Stromal cell of bone marrow (primary cell): ENCODE measurements at regions not wholly inside any gene's neighbourhood (a gene's known extent, or its start where the extent isn't known, plus 50 kb on each side); places are given as distances from the start of the nearest gene placed in this dataset.

ENCODE experiments used
- DNase-seq: peaks from one replicate; pipeline ENCODE4 v3.0.0-alpha.2; 2012; ENCODE audit warnings: low read depth

DNA sequence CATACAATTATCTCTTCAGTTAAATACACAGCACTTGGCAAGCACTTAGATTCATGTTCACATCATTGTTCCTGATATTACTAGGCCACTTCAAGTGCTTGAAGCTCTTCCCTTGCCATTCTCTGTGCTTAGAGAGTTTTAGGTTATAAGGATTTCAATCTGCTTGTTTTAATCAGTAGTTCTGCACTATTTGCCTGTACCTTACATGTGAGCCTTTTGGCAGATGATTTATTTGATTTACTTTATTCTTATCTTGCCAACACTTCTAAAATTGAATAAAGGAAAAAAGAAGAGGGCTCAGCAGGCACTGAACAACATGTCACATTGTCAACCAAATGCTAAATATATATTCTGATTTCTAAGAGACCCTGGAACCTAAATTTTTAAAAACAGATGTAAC lies 363.8 kb upstream of the USP15 start:
- no peak for DNase-seq

- no peak for DNase-seq
Observed at GRCh38 chr12:61902403-61902802, 357.8 kb upstream of the USP15 start.

DNA sequence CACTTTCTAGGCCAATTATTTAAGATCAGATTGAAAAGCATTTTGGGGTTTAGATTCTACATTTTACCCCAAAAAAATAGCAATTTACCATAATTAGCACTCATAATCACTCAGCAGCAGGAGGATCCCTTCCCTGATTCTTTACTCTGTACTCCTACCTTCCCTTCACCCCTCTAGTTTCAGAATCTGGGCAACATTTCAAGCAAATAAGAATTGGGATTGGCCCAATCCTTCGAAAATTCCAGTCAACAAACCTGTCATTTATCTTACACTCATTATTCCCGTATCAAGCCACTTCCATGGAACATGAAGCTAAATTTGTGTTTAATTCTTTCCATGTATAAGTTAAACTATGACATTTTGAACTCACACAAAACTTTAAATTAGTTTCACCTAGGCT lies 349.1 kb upstream of the USP15 start:
- DNase-seq, result no peak

DNA sequence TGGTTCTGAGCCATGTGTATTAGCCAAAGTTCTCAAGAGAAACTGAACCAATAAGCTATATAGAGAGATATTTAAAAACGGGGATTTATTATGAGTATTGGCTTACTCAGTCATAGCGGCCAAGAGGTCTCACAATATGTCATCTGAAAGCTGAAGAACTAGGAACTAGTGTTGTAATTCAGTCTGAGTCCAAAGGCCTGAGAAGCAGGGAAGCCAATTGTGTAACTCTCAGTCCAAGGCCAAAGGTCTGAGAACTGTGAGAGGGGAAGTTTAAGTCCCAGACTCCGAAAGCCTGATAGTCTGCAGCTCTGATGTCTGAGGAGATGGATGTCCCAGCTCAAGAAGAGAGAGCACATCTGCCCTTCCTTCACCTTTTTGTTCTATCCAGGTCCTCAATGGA lies 344.8 kb upstream of the USP15 start:
- no peak for DNase-seq

- DNase-seq, result no peak
Observed at GRCh38 chr12:61916831-61917230, 343.4 kb upstream of the USP15 start.

DNA sequence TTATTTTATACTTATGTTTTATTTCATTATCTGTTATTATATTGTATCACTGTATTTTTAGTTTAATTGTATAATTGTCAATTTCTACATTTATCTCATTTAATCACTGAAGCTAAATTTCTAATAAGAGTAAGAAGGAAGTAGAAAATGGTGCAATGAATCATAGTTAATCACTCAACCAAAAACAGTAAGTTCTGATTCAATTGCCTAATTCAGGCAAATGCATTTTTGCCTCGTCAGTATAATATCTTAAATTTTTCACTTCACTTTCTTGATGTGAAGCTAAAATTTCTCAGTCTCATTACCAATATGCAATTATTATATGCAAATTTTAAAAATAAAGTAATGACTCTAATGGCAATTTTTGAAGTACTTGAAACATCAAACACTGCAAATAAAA lies 340.5 kb upstream of the USP15 start:
- no peak for DNase-seq

DNA sequence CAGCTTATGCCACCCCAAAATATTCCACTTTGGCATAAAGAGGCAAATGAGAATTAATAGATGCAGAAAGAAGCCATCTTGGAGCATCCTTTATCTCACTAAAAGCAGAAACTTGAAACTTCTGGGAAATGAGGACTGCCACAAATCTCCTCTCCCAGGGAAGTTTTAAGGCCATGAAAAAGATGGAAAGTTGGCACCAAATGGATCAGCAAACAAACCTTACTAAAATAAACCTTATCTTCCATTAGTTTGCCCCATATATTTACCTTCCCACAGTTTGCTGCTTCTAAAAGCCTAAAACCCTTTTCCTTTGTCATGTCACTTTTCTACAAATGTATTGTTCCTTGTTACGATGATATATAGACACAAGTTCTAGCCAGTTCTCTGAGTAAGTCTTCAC lies 340.0 kb upstream of the USP15 start:
- DNase-seq, result no peak

DNA sequence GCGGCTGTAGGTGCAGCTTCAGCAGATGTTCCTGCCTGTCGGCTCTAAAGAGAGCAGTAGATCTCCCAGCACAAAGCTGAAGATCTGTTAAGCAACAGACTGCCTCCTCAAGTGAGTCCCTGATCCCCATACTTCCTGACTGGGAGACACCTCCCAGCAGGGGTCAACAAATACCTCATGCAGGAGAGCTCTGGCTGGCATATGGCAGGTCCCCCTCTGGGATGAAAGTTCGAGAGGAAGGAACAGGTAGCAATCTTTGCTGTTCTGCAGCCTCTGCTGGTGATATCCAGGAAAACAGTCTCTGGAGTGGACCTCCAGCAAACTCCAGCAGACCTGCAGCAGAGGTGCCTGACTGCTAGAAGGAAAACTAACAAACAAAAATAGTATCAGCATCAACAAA lies 337.1 kb upstream of the USP15 start:
- no peak for DNase-seq

- no peak for DNase-seq
Observed at GRCh38 chr12:61934564-61934963, 325.6 kb upstream of the USP15 start.

GRCh38 chr12:61939977-61940376 lies 320.2 kb upstream of the USP15 start:
- no peak for DNase-seq

DNA sequence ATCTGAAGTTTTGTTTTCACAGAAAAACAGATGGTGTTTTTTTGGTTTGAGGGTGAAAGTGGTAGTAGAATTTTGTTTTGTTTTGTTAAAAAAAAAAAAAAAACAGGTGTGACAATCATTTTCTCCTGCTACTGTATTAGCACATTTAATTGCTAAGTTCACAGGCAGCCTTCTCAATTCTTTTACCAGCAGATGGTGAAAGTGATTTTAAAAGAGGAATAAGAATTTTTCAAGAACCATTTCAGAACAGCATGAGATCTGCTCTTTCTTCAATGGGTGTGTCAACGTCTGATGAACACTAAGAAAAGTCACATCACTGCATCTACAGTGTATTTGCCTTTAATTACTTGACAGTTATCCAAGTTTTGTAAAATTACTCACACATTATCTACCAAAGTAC lies 303.7 kb upstream of the USP15 start:
- DNase-seq, result no peak

GRCh38 chr12:61974461-61974860 lies 285.7 kb upstream of the USP15 start:
- DNase-seq, result no peak

- DNase-seq, result no peak
Observed at GRCh38 chr12:61985830-61986229, 274.4 kb upstream of the USP15 start.

DNA sequence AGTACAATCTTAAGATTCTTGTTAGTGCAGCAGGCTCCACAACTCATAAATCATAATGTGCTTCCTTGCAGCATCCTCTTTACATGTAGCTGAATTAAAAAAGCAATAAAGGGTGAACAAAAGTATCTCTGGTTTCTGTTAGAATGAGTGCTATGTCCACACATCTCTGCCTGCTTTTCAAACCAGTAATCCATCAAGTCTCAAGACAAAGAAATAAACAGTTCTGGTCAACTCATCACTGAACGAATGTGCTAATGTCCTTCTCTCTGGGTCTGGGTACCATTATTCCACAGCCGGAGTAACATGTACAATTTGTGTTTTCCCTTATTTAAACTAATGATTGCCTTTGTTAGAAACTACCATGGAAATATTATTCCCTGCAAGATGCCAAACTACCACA lies 273.0 kb upstream of the USP15 start:
- DNase-seq, result no peak

DNA sequence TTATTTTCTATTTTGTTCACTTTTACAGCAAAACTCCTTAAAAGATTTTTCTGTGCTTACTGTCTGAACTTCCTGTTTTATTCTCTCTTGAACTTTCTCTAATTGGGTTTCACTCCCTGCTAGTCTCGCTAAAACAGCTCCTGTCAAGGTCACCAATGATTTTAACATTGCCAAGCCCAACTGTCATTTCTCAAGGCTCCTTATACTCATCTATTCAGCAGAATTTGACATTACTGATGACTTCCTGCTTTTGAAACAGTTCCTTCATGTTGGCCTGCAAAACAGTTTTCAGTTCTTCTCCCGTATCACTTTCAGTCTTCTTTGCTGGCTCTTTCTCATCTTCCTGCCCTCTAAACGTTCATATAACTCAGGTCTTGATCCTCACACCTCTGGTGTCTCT lies 268.5 kb upstream of the USP15 start:
- DNase-seq, result no peak

GRCh38 chr12:61993734-61994345 lies 266.4 kb upstream of the USP15 start:
- DNase-seq, result no peak

DNA sequence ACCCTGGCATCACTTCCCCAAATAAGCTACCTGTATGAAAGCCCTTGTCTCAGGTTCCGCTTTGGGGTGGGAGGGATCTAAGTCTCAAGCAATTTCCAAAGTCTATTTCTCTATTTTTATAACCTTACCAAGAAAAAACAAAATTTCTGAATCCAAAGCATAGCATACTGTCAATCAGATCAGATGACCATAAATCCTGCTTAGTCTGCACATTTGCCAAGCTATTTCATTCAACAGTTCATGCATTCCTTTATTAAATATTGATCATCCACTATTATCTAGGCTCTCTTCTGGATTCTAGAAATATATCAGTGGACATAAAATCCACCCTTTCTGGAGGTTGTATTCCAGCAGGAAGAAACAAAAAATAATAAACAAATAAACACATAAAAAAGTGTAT lies 263.5 kb upstream of the USP15 start:
- no peak for DNase-seq

- no peak for DNase-seq
Observed at GRCh38 chr12:61998791-61999190, 261.4 kb upstream of the USP15 start.

- DNase-seq, result no peak
Observed at GRCh38 chr12:61999311-61999710, 260.9 kb upstream of the USP15 start.

DNA sequence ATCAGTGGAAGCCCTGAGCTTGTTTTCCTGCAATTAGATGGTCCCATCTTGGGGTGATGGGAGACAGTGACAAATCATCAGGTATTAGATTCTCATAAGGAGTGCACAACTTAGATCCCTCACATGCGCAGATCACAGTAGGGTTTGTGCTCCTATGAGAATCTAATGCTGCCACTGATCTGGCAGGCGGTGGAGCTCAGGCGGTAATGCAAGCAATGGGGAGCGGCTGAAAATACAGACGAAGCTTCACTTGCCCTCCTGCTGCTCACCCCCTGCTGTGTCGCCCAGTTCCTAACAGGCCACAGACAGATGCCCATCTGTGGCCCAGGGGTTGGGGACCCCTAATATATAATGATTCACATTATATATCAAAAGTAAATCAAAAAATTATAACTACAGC lies 258.8 kb upstream of the USP15 start:
- no peak for DNase-seq

DNA sequence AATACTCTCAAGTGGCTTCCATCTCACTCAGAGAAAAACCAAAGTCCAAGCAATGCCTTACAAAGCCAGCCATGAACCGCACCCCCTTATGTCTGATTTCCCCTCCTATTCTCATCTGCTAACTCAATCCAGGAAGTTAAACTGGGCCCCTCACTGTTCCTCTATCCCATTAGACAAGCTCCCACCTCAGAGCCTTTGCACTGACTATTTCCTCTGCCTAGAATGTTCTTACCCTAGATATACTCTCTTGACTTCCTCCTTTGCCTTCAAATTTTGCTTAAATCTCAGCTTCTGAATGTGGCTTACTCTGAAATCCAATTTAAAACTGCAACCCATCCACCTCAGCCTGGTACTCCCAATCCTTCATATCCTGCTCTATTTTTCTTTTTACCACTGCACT lies 257.0 kb upstream of the USP15 start:
- no peak for DNase-seq

DNA sequence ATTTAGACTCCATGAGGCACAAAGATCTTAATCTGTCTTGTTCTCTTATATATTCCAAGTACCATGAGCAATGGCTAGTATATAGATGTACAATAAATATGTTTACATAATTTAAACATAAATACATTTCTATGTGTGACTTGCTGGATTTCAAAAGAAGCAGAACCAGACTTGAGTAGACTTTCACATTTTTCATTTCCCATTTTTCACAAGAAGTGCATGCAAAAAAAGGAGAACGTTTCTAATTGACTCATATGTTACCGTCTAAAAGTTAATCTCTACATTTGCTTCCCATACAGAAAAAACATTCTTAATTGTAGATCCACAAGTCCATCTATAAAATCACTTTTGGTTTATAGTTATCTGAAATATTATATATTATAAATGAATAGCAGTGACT lies 256.5 kb upstream of the USP15 start:
- no peak for DNase-seq

DNA sequence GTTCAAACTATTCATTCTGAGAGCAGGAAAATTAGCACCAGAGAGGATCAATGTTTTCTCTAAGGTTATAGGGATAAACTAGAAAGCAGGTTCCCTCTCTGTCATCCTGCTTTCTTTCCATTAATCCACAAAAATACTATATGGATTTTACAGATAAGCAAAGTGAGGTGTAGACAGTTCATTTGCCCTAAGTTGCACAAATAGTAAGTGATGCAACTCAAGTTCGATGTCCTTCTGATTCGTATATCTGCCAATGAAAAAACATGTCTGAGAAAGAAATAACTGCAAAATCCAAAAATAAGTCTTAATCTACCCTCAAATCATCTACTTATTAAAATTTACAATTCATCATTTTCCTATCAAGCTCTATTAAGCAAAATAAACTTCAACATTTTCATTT lies 254.6 kb upstream of the USP15 start:
- no peak for DNase-seq

GRCh38 chr12:62006076-62006732 lies 254.0 kb upstream of the USP15 start:
- DNase-seq, result peak; percentile 12
